Suprapubic skin (tissue), 4 donors: ENCODE measurements at regions not wholly inside any gene's neighbourhood (a gene's known extent, or its start where the extent isn't known, plus 50 kb on each side); places are given as distances from the start of the nearest gene placed in this dataset.

Experiments used
- DNase-seq, 2 donors: peaks; one replicate each; pipeline ENCODE4 v3.0.0-alpha.2; 2019; ENCODE audit warnings: low spot score in 2 of 2
- H3K27ac ChIP-seq: fragments of 200-600 bp; sonication (generic); one replicate; pipeline ENCODE4 v1.5.1; 2019
- H3K27me3 ChIP-seq: fragments of 200-600 bp; sonication (generic); one replicate; pipeline ENCODE4 v1.5.1; 2019
- H3K36me3 ChIP-seq: fragments of 200-600 bp; sonication (generic); one replicate; pipeline ENCODE4 v1.5.1; 2019
- H3K4me1 ChIP-seq: fragments of 200-600 bp; sonication (generic); one replicate; pipeline ENCODE4 v1.5.1; 2019
- H3K4me3 ChIP-seq: fragments of 200-600 bp; sonication (generic); one replicate; pipeline ENCODE4 v1.5.1; 2019; ENCODE audit warnings: mild to moderate bottlenecking
- H3K9me3 ChIP-seq: fragments of 200-600 bp; sonication (generic); one replicate; pipeline ENCODE4 v1.5.1; 2019
- EP300 ChIP-seq: sonication (generic); formaldehyde crosslinking; IDR thresholded peaks from one replicate; pipeline ENCODE4 v1.6.1; 2017; ENCODE audit warnings: antibody characterized with exemption
- POLR2A ChIP-seq, 2 donors: fragments of 450-650 bp; IDR thresholded peaks; one replicate each; pipeline ENCODE4 v1.6.1; 2017; ENCODE audit warnings: antibody characterized with exemption in 2 of 2, mild to moderate bottlenecking in 2 of 2, moderate library complexity in 2 of 2
- POLR2AphosphoS5 ChIP-seq, 3 donors: sonication (generic); formaldehyde crosslinking; IDR thresholded peaks; one replicate each; pipeline ENCODE4 v1.6.1; 2017; ENCODE audit warnings: antibody characterized with exemption in 3 of 3
- WGBS: methylation state at CpG from one replicate; pipeline ENCODE4 v1.1.5; 2018; 5-methylcytosine and 5-hydroxymethylcytosine counted together
- TF ChIP-seq, protein P1 (sequence below), 2 donors: fragments of 200-600 bp in 1 of 2; fragments of 450-650 bp in 1 of 2; sonication (generic) in 1 of 2; IDR thresholded peaks; one replicate each; pipeline ENCODE4 v1.5.1; 2016 to 2019; ENCODE audit warnings: antibody characterized with exemption in 2 of 2, mild to moderate bottlenecking in 1 of 2, moderate library complexity in 1 of 2

DNA sequence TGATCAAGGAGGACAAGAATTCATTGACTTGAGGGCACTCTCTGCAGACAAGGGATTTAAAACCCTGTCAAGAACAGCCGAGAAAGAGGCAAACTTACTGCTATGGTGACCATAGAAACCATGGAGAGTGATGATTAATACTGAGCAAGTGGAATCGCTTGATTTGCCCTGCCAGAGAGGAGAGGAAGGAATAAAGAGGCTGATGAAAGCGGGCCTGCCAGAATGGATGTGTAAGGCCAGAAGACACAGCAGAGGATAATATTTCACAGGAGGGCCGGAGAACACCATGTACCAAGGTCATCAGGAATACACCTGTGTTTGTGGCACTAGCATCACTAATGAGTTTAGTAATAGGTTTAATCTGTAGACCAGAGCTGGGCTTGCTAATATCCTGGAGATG, 221.8 kb upstream of the DCN start:
- Histone ChIP-seq H3K9me3 (no peaks in the 10 kb centered on the region), H3K4me3 (no peak overlapping the region), H3K27ac (no peak overlapping the region), H3K27me3 (no peaks in the 10 kb centered on the region), H3K4me1 (peaks cover 5% of the 10 kb centered on the region), H3K36me3 (no peaks in the 10 kb centered on the region)
- no peak for TF ChIP-seq POLR2A (IDR thresholded peaks at IDR 0.05)
- TF ChIP-seq POLR2AphosphoS5 (IDR thresholded peaks at IDR 0.05), result no peak
- no peak for TF ChIP-seq EP300
- TF ChIP-seq, protein P1, sequence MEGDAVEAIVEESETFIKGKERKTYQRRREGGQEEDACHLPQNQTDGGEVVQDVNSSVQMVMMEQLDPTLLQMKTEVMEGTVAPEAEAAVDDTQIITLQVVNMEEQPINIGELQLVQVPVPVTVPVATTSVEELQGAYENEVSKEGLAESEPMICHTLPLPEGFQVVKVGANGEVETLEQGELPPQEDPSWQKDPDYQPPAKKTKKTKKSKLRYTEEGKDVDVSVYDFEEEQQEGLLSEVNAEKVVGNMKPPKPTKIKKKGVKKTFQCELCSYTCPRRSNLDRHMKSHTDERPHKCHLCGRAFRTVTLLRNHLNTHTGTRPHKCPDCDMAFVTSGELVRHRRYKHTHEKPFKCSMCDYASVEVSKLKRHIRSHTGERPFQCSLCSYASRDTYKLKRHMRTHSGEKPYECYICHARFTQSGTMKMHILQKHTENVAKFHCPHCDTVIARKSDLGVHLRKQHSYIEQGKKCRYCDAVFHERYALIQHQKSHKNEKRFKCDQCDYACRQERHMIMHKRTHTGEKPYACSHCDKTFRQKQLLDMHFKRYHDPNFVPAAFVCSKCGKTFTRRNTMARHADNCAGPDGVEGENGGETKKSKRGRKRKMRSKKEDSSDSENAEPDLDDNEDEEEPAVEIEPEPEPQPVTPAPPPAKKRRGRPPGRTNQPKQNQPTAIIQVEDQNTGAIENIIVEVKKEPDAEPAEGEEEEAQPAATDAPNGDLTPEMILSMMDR (IDR thresholded peaks at IDR 0.05), result no peak
- WGBS, result 91% methylated on average over 4 of the region's 4 CpGs
- no peak for DNase-seq

DNA sequence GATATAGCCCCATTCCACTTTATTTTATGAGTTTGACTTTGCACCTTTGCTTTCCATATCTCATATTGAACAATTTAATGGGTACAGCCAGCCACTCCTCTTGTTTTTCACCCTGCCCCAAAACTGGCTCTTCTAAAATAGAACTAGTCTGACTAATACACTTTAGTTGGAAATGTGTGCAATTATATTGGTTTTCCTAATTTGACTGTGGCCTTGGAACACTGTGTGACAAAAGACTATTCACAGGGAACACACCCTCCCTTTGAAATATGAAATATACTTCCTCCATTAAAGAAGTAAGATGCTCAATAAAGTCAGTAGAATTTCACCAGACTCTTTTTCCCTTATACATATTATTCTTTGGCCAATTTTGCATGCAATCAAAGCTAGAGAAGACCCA, 218.6 kb upstream of the DCN start:
- Histone ChIP-seq H3K27me3 (no peaks in the 10 kb centered on the region), H3K4me1 (peaks cover 3% of the 10 kb centered on the region), H3K4me3 (no peak overlapping the region), H3K9me3 (no peaks in the 10 kb centered on the region), H3K27ac (no peak overlapping the region), H3K36me3 (no peaks in the 10 kb centered on the region)
- TF ChIP-seq POLR2A (IDR thresholded peaks at IDR 0.05) (no peak), EP300 (no peak), POLR2AphosphoS5 (IDR thresholded peaks at IDR 0.05) (no peak)
- TF ChIP-seq, protein P1 (IDR thresholded peaks at IDR 0.05), result no peak
- DNase-seq, result no peak

DNA sequence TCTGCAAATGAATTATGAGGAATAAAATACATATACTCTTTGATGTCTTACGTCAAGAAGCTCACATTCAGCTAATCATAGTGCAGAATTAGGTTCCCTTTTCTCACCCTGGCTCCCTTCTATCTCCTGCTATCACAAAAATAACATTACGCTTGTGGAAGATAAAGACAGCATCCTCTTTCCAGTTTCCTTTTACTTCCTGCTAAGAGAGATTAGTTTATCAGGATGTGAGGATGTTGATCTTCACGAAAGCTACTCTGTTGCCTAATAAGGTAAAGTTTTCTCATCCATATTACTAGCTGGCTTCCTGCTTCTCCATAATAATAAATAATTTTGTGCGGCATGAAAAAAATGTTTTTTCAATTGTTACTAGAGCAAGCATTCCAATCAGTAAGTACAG, 217.7 kb upstream of the DCN start:
- Histone ChIP-seq H3K4me1 (peaks cover 3% of the 10 kb centered on the region), H3K27me3 (no peaks in the 10 kb centered on the region), H3K27ac (no peak overlapping the region), H3K4me3 (no peak overlapping the region), H3K9me3 (no peaks in the 10 kb centered on the region), H3K36me3 (no peaks in the 10 kb centered on the region)
- TF ChIP-seq POLR2A (IDR thresholded peaks at IDR 0.05) (no peak), EP300 (no peak), POLR2AphosphoS5 (IDR thresholded peaks at IDR 0.05) (no peak)
- TF ChIP-seq, protein P1 (IDR thresholded peaks at IDR 0.05), result no peak
- no peak for DNase-seq
- WGBS, result 58% methylated on average over 4 of the region's 4 CpGs

DNA sequence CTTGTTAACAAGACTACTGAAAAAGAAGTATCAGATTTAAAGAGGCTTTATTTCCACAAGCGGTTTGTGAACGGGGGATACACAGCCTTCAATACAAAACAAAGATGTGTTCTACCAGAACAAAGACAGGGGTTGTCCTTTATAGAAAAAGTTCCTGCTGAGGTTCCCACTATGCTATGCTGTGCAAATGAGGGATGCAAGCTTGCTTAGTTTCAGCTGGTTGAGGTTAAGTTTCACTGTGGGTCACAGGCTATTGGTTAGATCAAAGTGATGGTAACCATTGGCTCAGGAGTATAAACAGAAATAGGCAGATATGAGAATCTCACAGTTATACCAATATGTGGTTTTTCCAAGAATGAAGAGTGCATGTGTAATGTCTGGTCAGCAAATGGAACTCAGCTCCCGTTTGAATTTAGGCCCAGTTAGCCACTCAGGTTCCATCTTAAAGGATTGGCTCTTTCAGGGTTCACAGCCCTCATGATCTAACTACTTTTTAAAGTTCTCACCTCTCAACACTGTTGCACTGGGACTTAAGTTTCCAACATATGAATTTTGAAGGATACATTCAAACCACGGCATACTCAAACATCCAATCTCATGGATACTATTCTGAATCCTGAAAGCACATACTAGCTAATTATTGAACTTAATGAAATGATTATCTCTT, 215.4 kb upstream of the DCN start:
- Histone ChIP-seq H3K27me3 (no peaks in the 10 kb centered on the region), H3K4me3 (no peak overlapping the region), H3K27ac (no peak overlapping the region), H3K36me3 (no peaks in the 10 kb centered on the region), H3K9me3 (no peaks in the 10 kb centered on the region), H3K4me1 (peaks cover 3% of the 10 kb centered on the region)
- DNase-seq, result no peak
- WGBS, result 94% methylated on average over 4 of the region's 4 CpGs
- TF ChIP-seq POLR2AphosphoS5 (IDR thresholded peaks at IDR 0.05), result no peak
- TF ChIP-seq, protein P1 (IDR thresholded peaks at IDR 0.05), result no peak
- no peak for TF ChIP-seq POLR2A (IDR thresholded peaks at IDR 0.05)
- no peak for TF ChIP-seq EP300

DNA sequence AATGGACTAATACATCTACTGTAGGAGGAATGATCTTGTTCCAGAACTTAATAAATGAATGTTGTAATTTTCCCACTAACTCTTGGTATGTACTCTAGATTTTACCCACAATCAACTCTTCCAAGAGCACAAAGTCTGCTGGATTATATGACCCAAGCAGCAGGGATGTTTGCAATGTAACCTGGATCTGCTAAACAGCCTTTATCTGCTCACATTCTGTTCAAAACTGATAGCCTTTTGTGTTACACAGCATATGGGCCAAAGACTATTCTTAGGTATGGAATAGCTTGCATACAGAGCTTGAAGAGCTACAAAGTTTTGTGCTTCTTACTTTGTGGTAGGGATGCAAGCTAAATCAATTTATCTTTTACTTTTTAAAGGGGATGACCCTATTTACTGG, 213.7 kb upstream of the DCN start:
- no peaks in the 10 kb centered on the region for H3K36me3 ChIP-seq
- H3K4me1 ChIP-seq, result peaks cover 4% of the 10 kb centered on the region
- H3K27me3 ChIP-seq, result no peaks in the 10 kb centered on the region
- H3K4me3 ChIP-seq, result no peak overlapping the region
- no peaks in the 10 kb centered on the region for H3K9me3 ChIP-seq
- TF ChIP-seq POLR2AphosphoS5 (IDR thresholded peaks at IDR 0.05) (no peak), EP300 (no peak), POLR2A (IDR thresholded peaks at IDR 0.05) (no peak)
- TF ChIP-seq, protein P1 (IDR thresholded peaks at IDR 0.05), result no peak
- H3K27ac ChIP-seq, result no peak overlapping the region
- DNase-seq, result no peak
